Uterus (tissue), 3 donors: ENCODE measurements at regions not wholly inside any gene's neighbourhood (a gene's known extent, or its start where the extent isn't known, plus 50 kb on each side); places are given as distances from the start of the nearest gene placed in this dataset.

Source experiments
- DNase-seq, 2 donors: peaks; one replicate each; pipeline ENCODE4 v3.0.0-alpha.2; 2019 to 2020
- H3K27ac ChIP-seq, 2 donors: fragments of 200-600 bp; sonication (generic); 1 replicate in 1 of 2; 2 replicates in 1 of 2; pipeline ENCODE4 v1.5.1; 2016 to 2018
- H3K27me3 ChIP-seq, 2 donors: fragments of 200-600 bp; sonication (generic); one replicate each; pipeline ENCODE4 v1.5.1; 2018 to 2019; ENCODE audit warnings: control low read depth in 1 of 2
- H3K36me3 ChIP-seq, 2 donors: fragments of 200-600 bp; sonication (generic); one replicate each; pipeline ENCODE4 v1.5.1; 2019; ENCODE audit warnings: control low read depth in 1 of 2
- H3K4me1 ChIP-seq, 2 donors: fragments of 200-600 bp; sonication (generic); one replicate each; pipeline ENCODE4 v1.5.1; 2018 to 2019; ENCODE audit warnings: control low read depth in 1 of 2
- H3K4me3 ChIP-seq, 2 donors: fragments of 200-600 bp; sonication (generic); 1 replicate in 1 of 2; 2 replicates in 1 of 2; pipeline ENCODE4 v1.5.1; 2018 to 2019; ENCODE audit warnings: mild to moderate bottlenecking in 1 of 2
- H3K9me3 ChIP-seq, 2 donors: fragments of 200-600 bp; sonication (generic); one replicate each; pipeline ENCODE4 v1.5.1; 2019; ENCODE audit warnings: control low read depth in 1 of 2
- CTCF ChIP-seq, 4 experiments: fragments of 200-600 bp in 2 of 4; fragments of 450-650 bp in 2 of 4; sonication (generic) in 2 of 4; IDR thresholded peaks; one replicate each; pipeline ENCODE4 v1.5.1; 2016 to 2019; ENCODE audit warnings: antibody characterized with exemption in 4 of 4, mild to moderate bottlenecking in 2 of 4, moderate library complexity in 1 of 4
- POLR2A ChIP-seq, 2 donors: fragments of 450-650 bp; IDR thresholded peaks; one replicate each; pipeline ENCODE4 v1.6.1; 2016; ENCODE audit warnings: antibody characterized with exemption in 2 of 2, mild to moderate bottlenecking in 1 of 2, moderate library complexity in 1 of 2
- intact Hi-C: fragments of 100-400 bp; cut with DNase I; formaldehyde crosslinking; loops from one replicate; pipeline ENCODE4 v1.15.1; 2023; ENCODE audit warnings: low total_unique reads
- donor health status: DM: yes; HTN: yes; CAD: no.

GRCh38 chr13:88217372-88217771 is 546.2 kb downstream of the SLITRK5 start:
- Histone ChIP-seq H3K4me3 (no peak overlapping the region), H3K4me1 (no peaks in the 10 kb centered on the region), H3K9me3 (no peaks in the 10 kb centered on the region), H3K27ac (no peak overlapping the region), H3K27me3 (no peaks in the 10 kb centered on the region), H3K36me3 (no peaks in the 10 kb centered on the region)
- intact Hi-C loops: no loop called here
- no peak for DNase-seq
- no peak for TF ChIP-seq POLR2A (IDR thresholded peaks at IDR 0.05)
- TF ChIP-seq CTCF (IDR thresholded peaks at IDR 0.05): no peak

- no peaks in the 10 kb centered on the region for H3K36me3 ChIP-seq
- DNase-seq: no peak
- TF ChIP-seq CTCF (IDR thresholded peaks at IDR 0.05): no peak
- no peak for TF ChIP-seq POLR2A (IDR thresholded peaks at IDR 0.05)
- H3K27me3 ChIP-seq: no peaks in the 10 kb centered on the region
- no peak overlapping the region for H3K4me3 ChIP-seq
- H3K9me3 ChIP-seq: no peaks in the 10 kb centered on the region
- intact Hi-C loops: no loop called here
- H3K4me1 ChIP-seq: no peaks in the 10 kb centered on the region
- H3K27ac ChIP-seq: no peak overlapping the region
Measured at GRCh38 chr13:88217883-88218282, 546.7 kb downstream of the SLITRK5 start.

- H3K27ac ChIP-seq: no peak overlapping the region
- no peak overlapping the region for H3K4me3 ChIP-seq
- H3K9me3 ChIP-seq: no peaks in the 10 kb centered on the region
- no peaks in the 10 kb centered on the region for H3K27me3 ChIP-seq
- DNase-seq: no peak
- no peaks in the 10 kb centered on the region for H3K36me3 ChIP-seq
- H3K4me1 ChIP-seq: no peaks in the 10 kb centered on the region
- TF ChIP-seq POLR2A (IDR thresholded peaks at IDR 0.05) (no peak), CTCF (IDR thresholded peaks at IDR 0.05) (no peak)
- intact Hi-C loops: no loop called here
Measured at GRCh38 chr13:88223958-88224357, 552.8 kb downstream of the SLITRK5 start.

GRCh38 chr13:88235441-88235840 is 564.3 kb downstream of the SLITRK5 start:
- H3K9me3 ChIP-seq: no peaks in the 10 kb centered on the region
- H3K27ac ChIP-seq: no peak overlapping the region
- H3K4me3 ChIP-seq: no peak overlapping the region
- H3K27me3 ChIP-seq: no peaks in the 10 kb centered on the region
- H3K4me1 ChIP-seq: no peaks in the 10 kb centered on the region
- TF ChIP-seq CTCF (IDR thresholded peaks at IDR 0.05): no peak
- no peak for TF ChIP-seq POLR2A (IDR thresholded peaks at IDR 0.05)
- no peaks in the 10 kb centered on the region for H3K36me3 ChIP-seq
- intact Hi-C loops: no loop called here
- no peak for DNase-seq

GRCh38 chr13:88246239-88246638 is 575.1 kb downstream of the SLITRK5 start:
- H3K4me3 ChIP-seq: no peak overlapping the region
- H3K9me3 ChIP-seq: no peaks in the 10 kb centered on the region
- intact Hi-C loops: no loop called here
- H3K27me3 ChIP-seq: no peaks in the 10 kb centered on the region
- no peak for DNase-seq
- no peak overlapping the region for H3K27ac ChIP-seq
- H3K36me3 ChIP-seq: no peaks in the 10 kb centered on the region
- H3K4me1 ChIP-seq: no peaks in the 10 kb centered on the region
- no peak for TF ChIP-seq CTCF (IDR thresholded peaks at IDR 0.05)
- TF ChIP-seq POLR2A (IDR thresholded peaks at IDR 0.05): no peak
